ENCODE measurements at regions not wholly inside any gene's neighbourhood (a gene's known extent, or its start where the extent isn't known, plus 50 kb on each side); places are given as distances from the start of the nearest gene placed in this dataset.
A peak's percentile ranks its signal among the peaks of the same experiment; 100 is the strongest.

- Mint-ChIP-seq H3K9me3 (no peaks in the 10 kb centered on the region), H3K27me3 (peaks cover 8 to 34% (median 16%) of the 10 kb centered on the region in 5 donors), H3K27ac (no peak overlapping the region), H3K4me3 (no peak overlapping the region), H3K4me1 (no peaks in the 10 kb centered on the region), H3K36me3 (no peaks in the 10 kb centered on the region)
- ATAC-seq, result no peak
- DNase-seq, result no peak
- POLR2A ChIA-PET, result no interaction called here
Observed at GRCh38 chr15:91717811-91718210, 135.7 kb upstream of the SLCO3A1 start.

- DNase-seq (no peak), ATAC-seq (no peak)
- no peak overlapping the region for H3K27ac Mint-ChIP-seq
- peaks cover 8 to 25% (median 12%) of the 10 kb centered on the region in 5 donors for H3K27me3 Mint-ChIP-seq
- no peaks in the 10 kb centered on the region for H3K9me3 Mint-ChIP-seq
- no peak overlapping the region for H3K4me3 Mint-ChIP-seq
- H3K36me3 Mint-ChIP-seq, result no peaks in the 10 kb centered on the region
- H3K4me1 Mint-ChIP-seq, result no peaks in the 10 kb centered on the region
- POLR2A ChIA-PET, result no interaction called here
Observed at GRCh38 chr15:91723959-91724358, 129.5 kb upstream of the SLCO3A1 start.

- Mint-ChIP-seq H3K36me3 (no peaks in the 10 kb centered on the region), H3K9me3 (peaks cover 0 to 2% (median 0%) of the 10 kb centered on the region in 9 donors), H3K4me3 (no peak overlapping the region), H3K4me1 (no peaks in the 10 kb centered on the region), H3K27me3 (peaks cover 23 to 55% (median 43%) of the 10 kb centered on the region in 5 donors), H3K27ac (no peak overlapping the region)
- ATAC-seq, result no peak
- DNase-seq, result no peak
- POLR2A ChIA-PET, result no interaction called here
Observed at GRCh38 chr15:91733661-91734060, 119.8 kb upstream of the SLCO3A1 start.

GRCh38 chr15:91737151-91737818, 116.2 kb upstream of the SLCO3A1 start:
- ATAC-seq (no peak), DNase-seq (no peak)
- no peaks in the 10 kb centered on the region for H3K36me3 Mint-ChIP-seq
- H3K4me3 Mint-ChIP-seq, result no peak overlapping the region
- H3K27ac Mint-ChIP-seq, result no peak overlapping the region
- peaks cover 23 to 52% (median 33%) of the 10 kb centered on the region in 5 donors for H3K27me3 Mint-ChIP-seq
- peaks cover 0 to 2% (median 0%) of the 10 kb centered on the region in 9 donors for H3K9me3 Mint-ChIP-seq
- H3K4me1 Mint-ChIP-seq, result no peaks in the 10 kb centered on the region
- POLR2A ChIA-PET, result no interaction called here

- H3K36me3 Mint-ChIP-seq, result no peaks in the 10 kb centered on the region
- no peak overlapping the region for H3K4me3 Mint-ChIP-seq
- no peaks in the 10 kb centered on the region for H3K4me1 Mint-ChIP-seq
- POLR2A ChIA-PET, result no interaction called here
- ATAC-seq, result no peak
- H3K9me3 Mint-ChIP-seq, result no peaks in the 10 kb centered on the region
- no peak overlapping the region for H3K27ac Mint-ChIP-seq
- H3K27me3 Mint-ChIP-seq, result peaks cover 10 to 58% (median 28%) of the 10 kb centered on the region in 5 donors
- no peak for DNase-seq
Observed at GRCh38 chr15:91741986-91742385, 111.5 kb upstream of the SLCO3A1 start.

- Mint-ChIP-seq H3K36me3 (no peaks in the 10 kb centered on the region), H3K27ac (no peak overlapping the region), H3K27me3 (peaks cover 7 to 24% (median 11%) of the 10 kb centered on the region in 5 donors), H3K4me3 (no peak overlapping the region), H3K4me1 (peaks cover 0 to 2% (median 0%) of the 10 kb centered on the region in 4 donors), H3K9me3 (peaks cover 0 to 11% (median 0%) of the 10 kb centered on the region in 9 donors)
- ATAC-seq (no peak), DNase-seq (no peak)
- POLR2A ChIA-PET, result no interaction called here
Observed at GRCh38 chr15:91751611-91752010, 101.9 kb upstream of the SLCO3A1 start.

- Mint-ChIP-seq H3K27me3 (peaks cover 6 to 24% (median 11%) of the 10 kb centered on the region in 5 donors), H3K4me1 (peaks cover 0 to 2% (median 0%) of the 10 kb centered on the region in 4 donors), H3K9me3 (peaks cover 0 to 11% (median 0%) of the 10 kb centered on the region in 9 donors), H3K36me3 (no peaks in the 10 kb centered on the region), H3K4me3 (no peak overlapping the region), H3K27ac (no peak overlapping the region)
- ATAC-seq (no peak), DNase-seq (no peak)
- POLR2A ChIA-PET, result no interaction called here
Observed at GRCh38 chr15:91752081-91752785, 101.3 kb upstream of the SLCO3A1 start.

GRCh38 chr15:91759560-91759959, 93.9 kb upstream of the SLCO3A1 start:
- ATAC-seq, result no peak
- DNase-seq, result no peak
- Mint-ChIP-seq H3K4me1 (no peaks in the 10 kb centered on the region), H3K9me3 (no peaks in the 10 kb centered on the region), H3K4me3 (no peak overlapping the region), H3K27ac (no peak overlapping the region), H3K36me3 (no peaks in the 10 kb centered on the region), H3K27me3 (peaks cover 3 to 20% (median 9%) of the 10 kb centered on the region in 5 donors)
- POLR2A ChIA-PET, result no interaction called here

- ATAC-seq, result no peak
- Mint-ChIP-seq H3K36me3 (no peaks in the 10 kb centered on the region), H3K4me1 (no peaks in the 10 kb centered on the region), H3K9me3 (no peaks in the 10 kb centered on the region), H3K27ac (no peak overlapping the region), H3K4me3 (no peak overlapping the region), H3K27me3 (peaks cover 1 to 18% (median 10%) of the 10 kb centered on the region in 5 donors)
- POLR2A ChIA-PET, result no interaction called here
- DNase-seq, result no peak
Observed at GRCh38 chr15:91765660-91766059, 87.8 kb upstream of the SLCO3A1 start.

- Mint-ChIP-seq H3K9me3 (no peaks in the 10 kb centered on the region), H3K4me3 (no peak overlapping the region), H3K36me3 (no peaks in the 10 kb centered on the region), H3K27me3 (peaks cover 4 to 27% (median 15%) of the 10 kb centered on the region in 5 donors), H3K4me1 (no peaks in the 10 kb centered on the region), H3K27ac (no peak overlapping the region)
- DNase-seq (no peak), ATAC-seq (no peak)
- POLR2A ChIA-PET, result no interaction called here
Observed at GRCh38 chr15:91769476-91769875, 84.0 kb upstream of the SLCO3A1 start.

GRCh38 chr15:91769894-91770293, 83.6 kb upstream of the SLCO3A1 start:
- POLR2A ChIA-PET, result no interaction called here
- no peak overlapping the region for H3K27ac Mint-ChIP-seq
- ATAC-seq (no peak), DNase-seq (no peak)
- H3K27me3 Mint-ChIP-seq, result peaks cover 4 to 29% (median 16%) of the 10 kb centered on the region in 5 donors
- H3K4me1 Mint-ChIP-seq, result no peaks in the 10 kb centered on the region
- H3K4me3 Mint-ChIP-seq, result no peak overlapping the region
- H3K36me3 Mint-ChIP-seq, result no peaks in the 10 kb centered on the region
- no peaks in the 10 kb centered on the region for H3K9me3 Mint-ChIP-seq

- Mint-ChIP-seq H3K4me1 (peaks cover 0 to 4% (median 0%) of the 10 kb centered on the region in 4 donors), H3K27me3 (peaks cover 9 to 35% (median 17%) of the 10 kb centered on the region in 5 donors), H3K27ac (no peak overlapping the region), H3K36me3 (no peaks in the 10 kb centered on the region), H3K9me3 (no peaks in the 10 kb centered on the region), H3K4me3 (no peak overlapping the region)
- DNase-seq (no peak), ATAC-seq (no peak)
- POLR2A ChIA-PET, result no interaction called here
Observed at GRCh38 chr15:91776104-91776503, 77.4 kb upstream of the SLCO3A1 start.

- DNase-seq (no peak), ATAC-seq (no peak)
- Mint-ChIP-seq H3K36me3 (no peaks in the 10 kb centered on the region), H3K27me3 (peaks cover 6 to 19% (median 14%) of the 10 kb centered on the region in 5 donors), H3K4me3 (no peak overlapping the region), H3K27ac (peak overlapping the region in 1 of 10 donors; percentile 35), H3K4me1 (peaks cover 0 to 4% (median 0%) of the 10 kb centered on the region in 4 donors), H3K9me3 (no peaks in the 10 kb centered on the region)
- POLR2A ChIA-PET, result no interaction called here
Observed at GRCh38 chr15:91779960-91780359, 73.5 kb upstream of the SLCO3A1 start.
